Ovary (tissue), 7 donors: ENCODE measurements at regions not wholly inside any gene's neighbourhood (a gene's known extent, or its start where the extent isn't known, plus 50 kb on each side); places are given as distances from the start of the nearest gene placed in this dataset.

Experiments
- DNase-seq, 5 donors: peaks; one replicate each; pipeline ENCODE4 v3.0.0-alpha.2; 2019 to 2020
- H3K27ac ChIP-seq, 2 donors: fragments of 200-600 bp; one replicate each; pipeline versions ENCODE4 v1.5.1 to v1.8.0; 2019 to 2022
- H3K27me3 ChIP-seq: fragments of 200-600 bp; one replicate; pipeline ENCODE4 v1.8.0; 2022
- H3K36me3 ChIP-seq: fragments of 200-600 bp; sonication (generic); one replicate; pipeline ENCODE4 v1.5.1; 2019
- H3K4me1 ChIP-seq: one replicate; pipeline ENCODE4 v1.8.1; 2013; ENCODE audit warnings: mild to moderate bottlenecking, moderate library complexity; ENCODE audit not compliant: insufficient read depth
- H3K4me3 ChIP-seq: fragments of 200-600 bp; sonication (generic); one replicate; pipeline ENCODE4 v1.5.1; 2017
- H3K9me3 ChIP-seq, 2 donors: fragments of 200-600 bp in 1 of 2; sonication (generic) in 1 of 2; one replicate each; pipeline versions ENCODE4 v1.5.1 to v1.8.1; 2013 to 2019; ENCODE audit warnings: mild to moderate bottlenecking in 1 of 2, moderate library complexity in 1 of 2
- CTCF ChIP-seq, 3 donors: fragments of 450-650 bp in 2 of 3; fragments of 200-600 bp in 1 of 3; IDR thresholded peaks; one replicate each; pipeline versions ENCODE4 v1.5.1 to v1.8.0; 2016 to 2022; ENCODE audit warnings: antibody characterized with exemption in 3 of 3, mild to moderate bottlenecking in 1 of 3
- EP300 ChIP-seq: sonication (generic); formaldehyde crosslinking; IDR thresholded peaks from one replicate; pipeline ENCODE4 v1.6.1; 2017; ENCODE audit warnings: antibody characterized with exemption
- POLR2A ChIP-seq: fragments of 450-650 bp; IDR thresholded peaks from one replicate; pipeline ENCODE4 v1.6.1; 2017; ENCODE audit warnings: antibody characterized with exemption, mild to moderate bottlenecking, moderate library complexity
- WGBS, 3 donors: extraction: QIAGEN DNeasy Blood & Tissue Kit in 1 of 3; methylation state at CpG; one replicate each; pipeline versions ENCODE4 v1.1.5 to v1.1.7; 2013 to 2017; 5-methylcytosine and 5-hydroxymethylcytosine counted together
- intact Hi-C, 4 donors: fragments of 100-400 bp; cut with DNase I; formaldehyde crosslinking; loops; one replicate each; pipeline versions ENCODE4 v1.11.0 to v1.15.1; 2022 to 2023
- donor health status: DM: no; HTN: no; CAD: no; lungs with moderate emphysema.
- donor health status: DM: no; HTN: no; CAD: no.
- donor health status: Bipolar disorder and iron deficiency.
- donor health status: DM: no; HTN: no; CAD: no.
- donor health status: DM: yes; HTN: yes; CAD: no.

- intact Hi-C loops, result no loop called here
- DNase-seq, result no peak
- peaks cover 0 to 2% of the 10 kb centered on the region in 2 donors for H3K9me3 ChIP-seq
- no peak overlapping the region for H3K4me3 ChIP-seq
- no peaks in the 10 kb centered on the region for H3K36me3 ChIP-seq
- no peaks in the 10 kb centered on the region for H3K27me3 ChIP-seq
- no peaks in the 10 kb centered on the region for H3K4me1 ChIP-seq
- 88 to 93% (median 91%) methylated on average over 2 of the region's 2 CpGs for WGBS, 3 donors
- no peak for TF ChIP-seq POLR2A
- no peak for TF ChIP-seq CTCF (IDR thresholded peaks at IDR 0.05)
- no peak for TF ChIP-seq EP300
- H3K27ac ChIP-seq, result no peak overlapping the region
Measured at GRCh38 chr13:105579821-105580710, 955.4 kb downstream of the EFNB2 start.

- Histone ChIP-seq H3K27ac (no peak overlapping the region), H3K36me3 (no peaks in the 10 kb centered on the region), H3K9me3 (no peaks in the 10 kb centered on the region), H3K4me3 (no peak overlapping the region), H3K4me1 (no peaks in the 10 kb centered on the region), H3K27me3 (no peaks in the 10 kb centered on the region)
- TF ChIP-seq CTCF (IDR thresholded peaks at IDR 0.05) (no peak), EP300 (no peak), POLR2A (no peak)
- 72 to 75% (median 73%) methylated on average over 1 of the region's 1 CpG for WGBS, 3 donors
- no peak for DNase-seq
- intact Hi-C loops, result no loop called here
Measured at GRCh38 chr13:105573136-105573535, 962.3 kb downstream of the EFNB2 start.

- Histone ChIP-seq H3K27me3 (no peaks in the 10 kb centered on the region), H3K27ac (no peak overlapping the region), H3K4me1 (no peaks in the 10 kb centered on the region), H3K4me3 (no peak overlapping the region), H3K36me3 (no peaks in the 10 kb centered on the region), H3K9me3 (no peaks in the 10 kb centered on the region)
- no peak for TF ChIP-seq POLR2A
- no peak for TF ChIP-seq EP300
- TF ChIP-seq CTCF (IDR thresholded peaks at IDR 0.05), result no peak
- 17 to 22% (median 19%) methylated on average over 1 of the region's 1 CpG for WGBS, 3 donors
- intact Hi-C loops, result no loop called here
- DNase-seq, result no peak
Measured at GRCh38 chr13:105572401-105572800, 963.1 kb downstream of the EFNB2 start.

- Histone ChIP-seq H3K27me3 (no peaks in the 10 kb centered on the region), H3K27ac (no peak overlapping the region), H3K9me3 (no peaks in the 10 kb centered on the region), H3K4me3 (no peak overlapping the region), H3K4me1 (no peaks in the 10 kb centered on the region), H3K36me3 (no peaks in the 10 kb centered on the region)
- TF ChIP-seq POLR2A, result no peak
- TF ChIP-seq EP300, result no peak
- TF ChIP-seq CTCF (IDR thresholded peaks at IDR 0.05), result no peak
- no peak for DNase-seq
- intact Hi-C loops, result no loop called here
- WGBS, 3 donors, result 96 to 99% (median 96%) methylated on average over 2 of the region's 2 CpGs
Measured at GRCh38 chr13:105569816-105570215, 965.6 kb downstream of the EFNB2 start.
